ENCODE measurements at regions not wholly inside any gene's neighbourhood (a gene's known extent, or its start where the extent isn't known, plus 50 kb on each side); places are given as distances from the start of the nearest gene placed in this dataset.
"Not testable (repeated sequence)": the region's sequence is repeated elsewhere in the genome, so short reads cannot be mapped to it uniquely, and the experiment has no call there.

DNA sequence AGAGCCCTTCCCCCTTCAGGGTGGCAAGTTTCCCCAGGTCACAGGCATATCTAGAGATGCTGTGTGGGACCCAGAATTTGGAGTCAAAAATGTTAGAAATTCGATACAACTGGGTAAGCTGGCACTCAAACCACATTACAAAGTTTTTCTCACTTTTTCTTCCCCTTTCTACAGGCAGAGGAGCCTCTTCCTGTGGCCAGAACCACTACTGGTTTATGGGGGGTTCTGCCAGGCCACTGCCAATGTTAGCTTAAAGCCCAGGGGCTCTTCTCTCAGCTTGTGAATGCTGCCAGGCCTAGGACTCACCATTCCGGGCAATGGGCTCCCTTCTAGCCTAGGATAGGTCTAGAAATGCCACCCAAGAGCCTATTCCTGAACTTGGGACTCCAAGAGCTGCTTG lies 617.9 kb upstream of the PHF14 start:
- no peak for DNase-seq

DNA sequence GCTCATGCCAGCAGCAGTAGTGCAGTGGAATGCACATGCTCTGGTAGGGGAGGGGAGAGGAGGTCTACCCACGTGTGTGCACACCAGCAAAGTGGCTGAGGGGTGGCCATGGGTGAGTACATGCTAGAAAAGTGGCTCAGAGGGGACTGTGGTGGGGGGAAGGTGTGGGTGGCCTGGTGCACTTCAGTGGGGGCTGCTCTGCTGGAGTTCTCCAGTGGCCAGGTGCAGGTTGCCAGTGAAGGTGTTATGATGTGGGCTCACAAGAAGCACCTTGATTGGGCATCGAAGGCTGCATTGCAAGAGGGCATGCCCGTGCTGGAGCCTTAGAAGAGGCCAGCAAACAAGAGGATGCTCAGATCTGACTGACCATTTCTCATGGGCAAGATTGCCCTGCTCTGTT lies 613.6 kb upstream of the PHF14 start:
- no peak for DNase-seq

DNA sequence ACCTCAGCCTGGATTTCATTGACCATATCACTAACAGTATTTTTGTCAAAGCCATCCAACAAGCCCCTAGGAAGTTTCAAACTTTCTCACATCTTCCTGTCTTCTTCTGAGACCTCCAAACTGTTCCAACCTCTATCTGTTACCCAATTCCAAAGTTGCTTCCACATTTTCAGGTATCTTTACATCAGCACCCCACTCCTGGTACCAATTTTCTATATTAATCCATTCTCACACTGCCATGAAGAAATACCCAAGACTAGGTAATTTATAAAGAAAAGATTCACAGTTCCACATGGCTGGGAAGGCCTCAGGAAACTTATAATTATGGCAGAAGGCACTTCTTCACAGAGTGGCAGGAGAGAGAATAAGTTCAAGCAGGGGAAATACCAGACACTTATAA lies 571.9 kb upstream of the PHF14 start:
- DNase-seq = no peak

DNA sequence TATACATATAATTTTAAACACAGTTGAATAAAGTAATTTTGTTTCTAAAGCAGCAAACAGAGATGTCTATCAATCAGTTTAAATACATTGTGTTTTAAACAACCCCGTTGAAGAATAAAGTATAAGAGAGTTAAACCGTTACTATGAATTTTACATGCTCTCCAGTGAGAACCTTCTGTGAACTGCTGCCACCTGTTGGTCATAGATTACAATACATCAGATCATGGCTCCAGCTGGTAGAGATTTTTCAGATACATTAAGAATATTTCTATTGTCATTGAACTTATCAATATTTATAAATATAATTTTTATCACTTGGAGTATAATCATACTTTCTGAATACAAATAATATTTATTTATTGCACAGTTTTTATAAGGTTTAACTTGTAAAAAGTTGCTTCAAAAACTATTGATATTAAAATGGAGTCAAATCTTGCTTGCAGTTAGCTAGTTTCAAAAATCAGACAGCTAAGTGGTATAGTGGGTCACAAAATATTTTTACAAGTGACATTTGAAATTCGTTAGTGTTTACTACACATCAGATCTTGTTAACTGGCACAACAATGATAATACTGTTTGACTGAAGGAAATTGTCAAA lies 561.2 kb upstream of the PHF14 start:
- no peak for DNase-seq

DNA sequence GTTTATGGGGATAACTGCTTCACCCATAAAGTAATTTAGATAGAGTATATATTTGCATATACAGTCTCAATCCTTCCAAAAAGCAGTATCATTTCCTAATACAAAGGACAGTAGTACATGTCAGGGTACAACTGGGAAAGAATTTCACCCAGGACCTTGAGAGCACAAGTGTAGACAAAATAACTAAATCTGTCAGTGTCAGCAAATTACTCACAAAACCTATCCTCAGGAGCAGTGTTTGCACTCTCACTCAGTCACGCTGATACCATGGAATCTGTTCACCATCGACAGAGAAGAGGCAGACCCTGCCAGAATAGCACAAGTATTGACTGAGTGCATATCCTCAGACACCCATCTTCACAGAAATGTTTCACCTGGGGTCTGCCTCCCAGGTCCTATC lies 554.7 kb upstream of the PHF14 start:
- no peak for DNase-seq

DNA sequence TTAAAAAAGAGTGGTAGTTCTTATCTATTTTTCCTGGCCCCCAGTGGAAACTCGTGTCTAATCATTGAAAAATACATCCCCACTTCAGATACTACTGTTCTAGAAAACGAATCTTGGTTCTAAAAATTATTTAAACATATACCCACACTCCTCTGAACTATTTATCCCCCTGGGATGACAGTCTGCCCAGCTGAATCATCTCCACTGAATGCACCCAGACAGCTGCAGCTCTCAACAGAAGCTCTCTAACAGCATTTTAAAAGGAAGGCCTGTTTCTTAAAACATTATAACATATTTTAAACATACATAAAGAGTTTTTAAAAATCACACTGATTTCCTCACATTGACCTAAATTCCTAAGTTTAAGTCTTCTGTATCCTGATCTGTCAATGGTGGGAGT lies 544.6 kb upstream of the PHF14 start:
- no peak for DNase-seq

DNA sequence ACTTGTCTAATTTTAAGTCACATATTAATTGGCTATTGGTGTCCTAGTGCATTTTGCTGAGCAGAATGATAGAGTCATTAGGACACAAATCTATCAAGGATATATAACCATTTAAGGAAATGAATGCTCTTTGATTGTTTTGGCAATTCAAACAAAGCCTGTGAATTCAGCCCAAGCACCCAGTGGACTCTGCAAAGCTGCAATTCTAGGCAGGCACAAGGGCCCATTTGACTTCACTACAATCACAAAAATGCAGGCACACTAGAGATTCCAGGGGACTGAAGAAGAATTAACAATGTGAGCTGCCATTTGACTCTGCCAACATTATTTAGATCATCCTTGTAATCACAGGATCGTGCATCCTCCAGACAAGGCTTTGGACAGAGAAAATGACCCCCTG lies 544.2 kb upstream of the PHF14 start:
- no peak for DNase-seq

DNA sequence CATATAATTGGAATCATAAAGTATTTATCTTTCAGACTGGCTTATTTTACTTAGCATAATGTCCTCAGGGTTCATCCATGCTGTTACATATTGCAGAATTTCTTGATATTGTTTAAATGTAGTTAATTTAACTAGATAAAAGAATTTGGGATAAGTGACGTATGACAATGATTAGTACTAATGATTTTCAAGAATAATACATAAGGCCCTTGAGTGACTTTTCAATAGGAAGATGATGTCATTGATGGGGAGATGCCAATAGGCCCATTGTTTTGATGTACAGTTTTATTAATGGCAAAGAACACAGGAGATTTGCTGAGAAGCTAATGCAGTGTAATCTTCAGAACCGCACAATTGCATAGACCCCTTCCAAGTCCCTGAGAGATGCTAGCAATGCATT lies 537.4 kb upstream of the PHF14 start:
- DNase-seq = no peak

DNA sequence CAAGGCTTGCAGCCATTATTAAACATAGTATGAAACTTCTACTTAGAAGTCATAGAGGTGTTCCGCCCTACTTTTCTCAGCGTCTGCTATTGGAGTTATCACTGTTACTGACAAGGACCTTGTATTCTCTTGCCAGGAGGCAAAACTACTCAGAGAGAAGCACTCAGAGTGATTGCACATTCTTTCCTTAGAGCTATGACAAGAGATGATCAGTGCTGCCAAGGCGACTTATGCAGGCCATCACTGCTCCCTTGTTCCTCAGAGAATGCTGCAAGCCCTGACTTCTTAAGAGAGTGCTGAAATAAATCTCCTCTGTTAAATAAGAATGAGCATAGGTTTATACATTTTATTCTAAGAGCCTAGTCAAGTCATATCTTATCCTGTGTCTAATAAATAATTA lies 534.6 kb upstream of the PHF14 start:
- no peak for DNase-seq

DNA sequence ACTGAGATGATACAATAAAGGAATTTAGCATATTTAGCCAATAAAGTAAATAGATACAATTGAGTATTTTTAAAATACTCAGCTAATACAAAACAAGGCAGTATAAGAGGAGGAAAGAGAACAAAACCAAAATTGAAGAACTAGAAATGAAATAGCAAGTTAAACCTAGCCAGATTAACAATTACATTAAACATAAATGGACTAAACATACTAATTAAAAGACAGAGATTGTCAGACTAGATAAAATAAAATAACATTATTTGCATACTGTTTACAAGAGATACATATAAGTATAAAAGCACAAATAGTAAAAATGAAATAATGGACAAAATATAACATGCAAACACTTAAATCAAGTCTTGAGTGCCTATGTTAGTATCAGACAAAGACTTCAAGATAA lies 517.7 kb upstream of the PHF14 start:
- no peak for DNase-seq

DNA sequence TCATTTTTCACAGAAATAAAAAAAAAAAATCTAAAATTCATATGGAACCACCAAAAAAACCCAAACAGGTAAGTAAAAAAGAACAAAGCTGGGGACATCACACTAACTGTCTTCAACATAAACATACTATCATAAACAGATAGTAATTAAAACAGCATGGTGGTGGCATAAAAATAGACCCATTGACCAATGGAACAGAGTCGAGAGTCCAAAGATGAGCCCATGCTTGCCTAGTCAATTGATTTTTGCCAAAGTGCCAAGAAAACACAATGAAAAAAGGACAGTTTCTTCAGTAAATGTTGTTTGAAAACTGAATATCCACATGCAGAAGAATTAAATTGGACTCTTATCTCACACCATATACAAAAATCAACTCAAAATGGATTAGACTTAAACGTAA lies 513.2 kb upstream of the PHF14 start:
- DNase-seq = no peak

DNA sequence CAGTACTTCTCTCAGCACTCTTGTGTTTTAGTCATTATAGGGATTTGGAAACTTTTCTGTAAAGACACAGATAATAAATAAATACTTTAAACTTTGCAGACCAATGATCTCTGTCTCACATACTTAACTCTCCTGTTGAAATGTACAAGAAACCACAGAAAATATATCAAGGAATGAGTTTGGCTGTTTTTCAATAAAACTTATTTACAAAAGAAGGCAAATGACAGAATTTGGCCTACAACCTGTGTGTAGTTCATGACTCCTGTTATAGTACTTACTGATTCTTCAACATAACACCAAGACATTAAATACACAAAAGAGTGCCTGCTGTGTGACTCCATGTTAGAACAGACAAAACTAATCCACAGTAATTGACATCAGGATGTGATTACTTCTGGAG lies 510.0 kb upstream of the PHF14 start:
- no peak for DNase-seq

DNA sequence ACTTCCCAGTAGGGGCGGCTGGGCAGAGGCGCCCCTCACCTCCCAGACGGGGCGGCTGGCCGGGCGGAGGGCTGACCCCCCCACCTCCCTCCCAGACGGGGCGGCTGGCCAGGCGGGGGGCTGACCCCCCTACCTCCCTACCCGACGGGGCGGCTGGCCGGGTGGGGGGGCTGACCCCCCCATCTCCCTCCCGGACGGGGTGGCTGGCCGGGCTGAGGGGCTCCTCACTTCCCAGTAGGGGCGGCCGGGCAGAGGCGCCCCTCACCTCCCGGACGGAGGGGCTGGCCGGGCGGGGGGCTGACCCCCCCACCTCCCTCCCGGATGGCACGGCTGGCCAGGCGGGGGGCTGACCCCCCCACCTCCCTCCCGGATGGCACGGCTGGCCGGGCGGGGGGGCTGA lies 508.1 kb upstream of the PHF14 start:
- not testable (repeated sequence) for DNase-seq

DNA sequence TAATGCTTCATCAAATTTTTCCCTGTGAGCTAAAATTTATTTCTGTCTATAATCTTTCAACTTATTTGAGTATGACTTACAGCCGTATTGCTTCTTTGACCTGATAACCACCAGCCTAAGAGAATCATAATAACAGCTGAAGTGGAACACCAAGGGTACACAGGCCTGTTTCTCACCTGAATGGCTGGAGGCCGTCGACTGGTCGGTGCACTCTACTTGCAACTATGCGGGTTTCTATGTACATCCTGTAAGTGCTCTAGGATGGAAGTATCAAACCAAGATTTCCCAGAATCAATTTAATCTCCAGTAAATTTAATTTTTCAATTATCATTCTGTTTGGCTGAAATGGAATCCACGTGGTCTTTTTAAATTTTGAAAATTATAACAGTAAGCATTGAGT lies 504.8 kb upstream of the PHF14 start:
- DNase-seq = no peak

DNA sequence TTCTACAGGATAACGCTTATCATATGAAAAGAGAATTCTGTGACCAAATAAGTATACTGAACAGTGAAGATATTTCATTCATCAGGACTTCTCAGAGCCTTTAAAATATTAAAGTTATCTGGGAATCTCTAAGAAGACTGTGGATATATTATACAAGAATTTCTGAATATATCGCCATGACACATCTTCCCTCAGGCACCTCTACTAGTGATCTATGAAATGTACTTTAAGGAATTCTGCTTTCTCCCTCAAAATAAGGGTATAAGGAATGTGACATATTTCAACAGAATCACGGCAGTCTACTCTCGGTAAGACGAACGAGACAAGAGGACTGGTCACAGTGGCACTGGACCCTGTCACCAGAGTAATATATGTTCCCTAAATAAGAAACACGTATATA lies 504.2 kb upstream of the PHF14 start:
- DNase-seq = no peak

DNA sequence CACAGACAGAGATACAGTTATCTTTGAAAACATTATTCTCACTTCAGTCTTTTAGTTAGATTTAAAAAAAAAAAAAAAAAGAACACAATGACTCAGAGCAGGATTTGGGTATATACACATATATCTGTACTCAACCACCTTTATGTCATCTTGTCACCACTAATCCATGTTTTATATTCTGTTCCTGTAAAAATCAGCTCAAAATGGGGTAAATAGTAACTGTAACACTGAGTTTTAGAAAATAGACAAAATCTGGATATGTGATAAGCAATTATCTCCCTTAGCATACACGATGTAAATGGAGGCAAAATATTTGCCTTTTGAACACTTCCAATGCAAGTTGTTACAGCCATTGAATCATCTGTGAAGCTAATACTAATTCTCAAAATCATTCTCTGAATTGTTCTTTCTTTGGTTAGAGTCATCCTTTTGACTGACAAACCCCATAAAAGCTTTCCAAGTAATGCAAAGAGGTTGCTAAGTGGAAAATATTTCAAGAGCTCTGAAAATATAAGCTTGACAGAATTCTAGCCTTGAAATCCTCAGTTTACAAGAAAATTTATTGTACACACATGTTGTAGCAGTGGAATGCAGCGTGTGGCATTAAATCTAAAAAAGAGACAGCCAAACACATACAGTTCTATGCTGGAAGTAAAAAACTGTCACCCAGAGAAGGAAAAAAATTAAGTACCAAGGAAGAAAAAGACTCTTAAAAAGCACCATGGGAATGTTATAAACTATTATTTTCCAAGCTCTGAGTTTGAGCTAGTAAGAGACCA lies 502.2 kb upstream of the PHF14 start:
- DNase-seq = no peak

DNA sequence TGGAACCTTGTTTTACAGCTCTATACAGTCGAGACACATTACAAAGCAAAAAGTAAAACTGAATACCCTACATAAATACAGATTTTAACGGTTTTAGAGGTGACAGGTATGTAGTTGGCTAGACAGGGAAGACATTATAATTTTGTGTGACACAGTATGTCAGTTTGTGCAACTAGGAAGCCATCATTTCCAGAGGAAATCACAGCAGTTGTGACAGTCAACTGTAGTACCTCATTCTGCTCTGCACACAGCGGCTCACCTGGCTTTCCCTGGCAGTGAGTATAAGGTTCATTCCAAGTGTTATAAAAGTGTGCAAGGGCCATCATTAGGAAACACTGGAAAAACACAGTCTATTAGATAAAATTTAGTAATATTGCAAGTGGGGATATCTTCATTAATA lies 501.6 kb upstream of the PHF14 start:
- DNase-seq = no peak

DNA sequence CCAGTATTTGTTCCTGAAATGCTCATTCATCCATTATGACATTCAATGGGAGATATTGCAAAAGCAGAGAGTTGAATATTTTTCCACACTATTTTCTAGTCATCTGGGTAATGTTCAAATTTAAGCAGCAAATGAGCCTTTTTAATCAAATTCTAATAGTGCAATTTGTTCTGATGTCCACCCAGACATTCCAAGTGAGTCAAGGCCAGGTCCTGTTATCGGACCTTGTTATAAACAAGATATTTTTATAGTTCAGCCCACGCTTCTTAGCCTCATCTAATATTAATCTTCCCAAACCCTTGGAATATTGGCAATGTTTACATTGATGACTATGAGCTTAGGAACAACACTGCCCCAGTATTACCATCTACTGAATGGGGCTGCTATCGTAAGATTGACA lies 500.1 kb upstream of the PHF14 start:
- no peak for DNase-seq

DNA sequence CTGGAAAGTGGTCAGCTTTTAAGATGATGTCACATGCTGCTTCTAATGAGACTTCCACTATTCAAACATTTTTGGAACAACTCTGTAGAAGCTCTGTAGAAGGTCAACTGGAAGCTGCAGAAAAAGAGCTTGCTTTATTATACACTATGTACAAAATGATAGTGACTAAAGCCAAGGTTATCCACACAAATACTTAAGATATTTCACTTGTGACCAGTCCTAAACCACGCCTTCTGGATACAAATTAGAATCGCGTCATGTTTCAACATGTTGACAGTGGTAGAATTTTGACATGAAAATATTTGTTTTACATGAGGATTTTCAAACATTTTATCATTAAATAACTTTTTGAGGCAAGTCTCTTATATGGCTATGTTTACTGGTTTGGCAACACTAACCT lies 499.6 kb upstream of the PHF14 start:
- DNase-seq = no peak

DNA sequence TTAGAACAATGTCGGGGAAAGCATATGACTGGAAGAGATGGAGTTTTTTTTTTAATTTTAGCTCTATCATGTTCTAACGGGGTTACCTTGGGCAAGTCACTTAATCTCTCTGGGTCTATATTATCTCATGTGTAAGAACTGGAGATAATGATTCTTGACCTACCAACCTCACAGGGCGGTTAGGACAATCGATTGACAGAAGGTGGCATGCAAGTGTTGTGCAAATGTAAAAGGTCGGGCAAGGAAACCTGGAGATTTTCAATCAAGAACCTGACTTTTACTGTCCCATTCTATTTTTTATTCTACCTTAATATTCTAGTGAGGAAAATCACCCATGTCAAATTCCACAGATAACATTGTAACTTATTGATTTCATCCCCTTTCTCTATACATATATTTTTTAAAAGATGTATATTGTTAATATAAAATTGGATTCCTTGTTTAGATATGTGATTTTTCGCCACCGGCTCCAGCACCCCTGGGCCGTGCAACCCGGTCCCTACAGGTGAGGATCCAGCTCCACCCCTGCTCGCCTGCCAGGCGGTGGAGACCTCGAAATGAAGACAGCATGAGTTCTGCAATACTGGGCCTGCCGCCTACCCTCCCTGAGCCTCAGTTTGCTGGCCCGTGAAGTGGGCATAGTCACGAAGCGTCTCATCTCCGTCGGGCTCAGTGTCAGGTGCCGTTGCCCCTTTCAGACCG lies 497.6 kb upstream of the PHF14 start:
- no peak for DNase-seq

DNA sequence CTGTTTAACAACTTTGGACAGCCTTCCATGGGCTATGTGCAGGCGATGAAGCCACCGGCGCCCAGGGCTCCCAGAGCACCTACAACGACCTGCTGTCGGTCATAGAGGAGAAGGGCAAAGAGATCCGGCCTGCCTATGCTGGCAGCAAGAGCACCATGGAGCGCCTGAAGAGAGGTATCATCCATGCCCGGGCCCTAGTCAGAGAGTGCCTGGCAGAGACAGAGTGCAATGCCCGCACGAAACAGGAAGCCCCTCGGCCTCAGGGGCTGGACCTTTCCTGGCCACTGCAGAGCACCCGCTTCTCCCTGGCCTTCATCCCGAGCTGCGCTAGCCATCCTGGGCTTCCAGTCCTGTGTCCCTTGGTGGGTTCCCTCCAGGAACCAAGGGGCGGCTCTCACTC lies 497.0 kb upstream of the PHF14 start:
- DNase-seq = no peak

DNA sequence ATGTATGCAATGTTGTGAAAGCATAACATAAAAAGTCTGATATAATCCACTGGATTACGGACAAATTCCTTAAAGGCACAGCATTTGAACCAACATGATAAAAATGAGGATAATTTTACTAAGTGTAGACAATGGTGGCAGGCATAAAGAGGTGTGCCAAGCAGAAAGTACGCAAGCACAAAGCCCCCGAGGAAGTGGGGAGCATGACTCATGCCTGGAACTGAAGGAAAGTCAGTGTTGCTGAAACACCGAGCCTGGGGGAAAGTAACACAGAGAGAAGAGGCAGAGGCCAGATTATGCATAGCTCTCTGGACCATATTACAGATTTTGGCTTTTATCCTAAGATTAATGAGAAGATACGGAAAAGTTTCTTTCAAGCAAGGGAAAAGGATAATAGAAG lies 490.0 kb upstream of the PHF14 start:
- no peak for DNase-seq

DNA sequence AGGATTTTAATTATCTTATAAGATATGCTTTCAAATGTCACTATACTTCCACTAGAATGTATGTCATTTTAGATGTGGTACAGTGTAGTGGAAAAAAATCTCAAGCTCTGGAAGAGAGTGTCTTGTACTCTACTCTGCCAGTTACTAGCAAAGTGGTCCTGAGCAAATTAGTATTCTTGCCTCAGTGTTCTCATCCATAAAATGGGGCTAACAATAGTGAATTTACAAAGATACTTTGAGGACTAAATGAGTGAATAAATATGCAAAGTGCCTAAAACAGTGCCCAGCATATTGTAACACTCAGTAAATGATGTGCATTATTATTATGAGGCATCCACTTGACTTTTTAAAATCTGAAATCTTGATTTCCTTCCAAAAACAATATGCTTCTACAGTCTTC lies 488.9 kb upstream of the PHF14 start:
- no peak for DNase-seq

DNA sequence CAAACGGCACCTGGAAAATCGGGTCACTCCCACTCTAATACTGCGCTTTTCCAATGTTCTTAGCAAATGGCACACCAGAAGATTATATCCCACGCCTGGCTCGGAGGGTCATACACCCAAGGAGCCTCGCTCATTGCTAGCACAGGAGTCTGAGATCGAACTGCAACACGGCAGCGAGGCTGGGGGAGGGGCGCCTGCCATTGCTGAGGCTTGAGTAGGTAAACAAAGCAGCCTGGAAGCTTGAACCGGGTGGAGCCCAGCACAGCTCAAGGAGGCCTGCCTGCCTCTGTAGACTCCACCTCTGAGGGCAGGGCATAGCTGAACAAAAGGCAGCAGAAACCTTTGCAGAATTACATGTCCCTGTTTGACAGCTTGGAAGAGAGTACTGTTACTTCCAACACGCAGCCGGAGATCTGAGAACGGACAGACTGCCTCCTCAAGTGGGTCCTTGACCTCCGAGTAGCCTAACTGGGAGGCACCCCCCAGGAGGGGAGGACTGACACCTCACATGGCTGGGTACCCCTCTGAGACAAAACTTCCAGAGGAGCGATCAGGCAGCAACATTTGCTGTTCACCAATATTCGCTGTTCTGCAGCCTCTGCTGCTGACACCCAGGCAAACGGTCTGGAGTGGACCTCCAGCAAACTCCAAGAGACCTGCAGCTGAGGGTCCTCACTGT lies 472.3 kb upstream of the PHF14 start:
- not testable (repeated sequence) for DNase-seq
